ENCODE measurements at regions not wholly inside any gene's neighbourhood (a gene's known extent, or its start where the extent isn't known, plus 50 kb on each side); places are given as distances from the start of the nearest gene placed in this dataset.

DNA sequence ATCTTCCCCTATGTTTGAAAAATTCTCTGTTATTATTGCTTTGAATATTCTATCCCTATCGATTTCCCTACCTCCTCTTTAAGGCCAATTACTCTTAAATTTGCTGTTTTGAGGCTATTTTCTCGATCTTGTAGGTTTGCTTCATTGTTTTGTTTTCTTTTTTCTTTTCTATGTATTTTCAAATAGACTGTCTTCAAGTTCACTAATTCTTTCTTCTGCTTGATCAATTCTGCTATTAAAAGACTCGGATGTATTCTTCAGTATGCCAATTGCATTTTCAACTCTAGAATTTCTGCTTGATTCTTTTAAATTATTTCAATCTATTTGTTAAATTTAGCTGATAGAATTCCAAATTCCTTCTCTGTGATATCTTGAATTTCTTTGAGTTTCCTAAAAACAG, 144.0 kb upstream of the NANOGP8 start:
- Histone ChIP-seq H3K27me3 (ENCODE audit: insufficient read depth, low read length) (no peaks in the 10 kb centered on the region), H3K4me2 (ENCODE audit: insufficient read depth, insufficient read length, low read length) (no peak overlapping the region), H2BK120ac (ENCODE audit: low read depth, low read length, poor library complexity, severe bottlenecking) (no peak overlapping the region), H3K9ac (ENCODE audit: extremely low read depth, insufficient read length, low read length) (no peak overlapping the region), H3K4me1 (ENCODE audit: insufficient read depth, low read length) (no peaks in the 10 kb centered on the region), H3T11ph (ENCODE audit: low read length) (no peak overlapping the region), H3K14ac (ENCODE audit: insufficient read depth, low read length) (no peak overlapping the region), H3K23ac (ENCODE audit: insufficient read length, low read depth, low read length) (no peak overlapping the region), H2AK5ac (ENCODE audit: insufficient read length, low read length) (no peak overlapping the region), H2AFZ (ENCODE audit: low read length) (no peak overlapping the region), H4K91ac (ENCODE audit: insufficient read length, low read depth, low read length) (no peak overlapping the region), H3K9me3 (ENCODE audit: control insufficient read depth, low read depth, low read length) (no peaks in the 10 kb centered on the region), H2BK5ac (ENCODE audit: insufficient read length, low read length) (no peak overlapping the region), H3K4ac (ENCODE audit: low read depth, low read length) (no peak overlapping the region), H4K20me1 (ENCODE audit: control insufficient read depth, insufficient read depth, insufficient read length) (no peaks in the 10 kb centered on the region), H2BK15ac (ENCODE audit: low read depth, low read length) (no peak overlapping the region), H3K27ac (ENCODE audit: insufficient read length, low read depth, low read length) (no peak overlapping the region), H3K56ac (ENCODE audit: insufficient read length, low read depth, low read length) (no peak overlapping the region), H4K5ac (ENCODE audit: insufficient read length, low read depth, low read length) (no peak overlapping the region), H4K8ac (replicated peaks; ENCODE audit: insufficient read length, low read depth, low read length) (no peak overlapping the region), H3K23me2 (ENCODE audit: insufficient read length, low read depth, low read length, poor library complexity, severe bottlenecking) (no peaks in the 10 kb centered on the region), H3K18ac (ENCODE audit: insufficient read length, low read depth, low read length) (no peak overlapping the region), H2BK12ac (ENCODE audit: insufficient read length, low read depth, low read length) (no peak overlapping the region), H2BK20ac (ENCODE audit: low read depth, low read length, poor library complexity, severe bottlenecking) (no peak overlapping the region), H3K79me1 (ENCODE audit: insufficient read depth, low read depth, low read length, poor library complexity, severe bottlenecking) (no peaks in the 10 kb centered on the region), H3K79me2 (ENCODE audit: insufficient read depth, low read length) (no peaks in the 10 kb centered on the region)
- Mint-ChIP-seq H3K27ac (no peak overlapping the region), H3K27me3 (ENCODE audit: low read depth) (no peaks in the 10 kb centered on the region), H3K4me3 (no peak overlapping the region), H3K4me1 (no peaks in the 10 kb centered on the region), H3K36me3 (ENCODE audit: insufficient read depth in 1 of 3, low read depth in 3 of 3) (peaks cover 6 to 26% (median 11%) of the 10 kb centered on the region in 3 experiments), H3K9me3 (peaks cover 22 to 27% of the 10 kb centered on the region in 2 experiments)
- DNase-seq: no peak
- TF ChIP-seq, protein P1, sequence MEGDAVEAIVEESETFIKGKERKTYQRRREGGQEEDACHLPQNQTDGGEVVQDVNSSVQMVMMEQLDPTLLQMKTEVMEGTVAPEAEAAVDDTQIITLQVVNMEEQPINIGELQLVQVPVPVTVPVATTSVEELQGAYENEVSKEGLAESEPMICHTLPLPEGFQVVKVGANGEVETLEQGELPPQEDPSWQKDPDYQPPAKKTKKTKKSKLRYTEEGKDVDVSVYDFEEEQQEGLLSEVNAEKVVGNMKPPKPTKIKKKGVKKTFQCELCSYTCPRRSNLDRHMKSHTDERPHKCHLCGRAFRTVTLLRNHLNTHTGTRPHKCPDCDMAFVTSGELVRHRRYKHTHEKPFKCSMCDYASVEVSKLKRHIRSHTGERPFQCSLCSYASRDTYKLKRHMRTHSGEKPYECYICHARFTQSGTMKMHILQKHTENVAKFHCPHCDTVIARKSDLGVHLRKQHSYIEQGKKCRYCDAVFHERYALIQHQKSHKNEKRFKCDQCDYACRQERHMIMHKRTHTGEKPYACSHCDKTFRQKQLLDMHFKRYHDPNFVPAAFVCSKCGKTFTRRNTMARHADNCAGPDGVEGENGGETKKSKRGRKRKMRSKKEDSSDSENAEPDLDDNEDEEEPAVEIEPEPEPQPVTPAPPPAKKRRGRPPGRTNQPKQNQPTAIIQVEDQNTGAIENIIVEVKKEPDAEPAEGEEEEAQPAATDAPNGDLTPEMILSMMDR (conservative IDR thresholded peaks at IDR 0.05): no peak
- no CpG with 5 or more reads among the region's 3 CpGs for WGBS (ENCODE audit: extremely low coverage, insufficient read length, low lambda C conversion rate)
